WTC11 (cell line): ENCODE measurements at regions not wholly inside any gene's neighbourhood (a gene's known extent, or its start where the extent isn't known, plus 50 kb on each side); places are given as distances from the start of the nearest gene placed in this dataset.

Experiments
- ATAC-seq: fragments of 200-7000 bp; cut with Tn5 transposase; 2 replicates; pipeline ENCODE4 v1.10.0; 2021; ENCODE audit warnings: mild to moderate bottlenecking, moderate library complexity
- CTCF ChIA-PET: fragments of 300-600 bp; sonication (Branson Sonifier 250); formaldehyde crosslinking; loops from one replicate; lab custom pipeline; 2021; ENCODE audit warnings: antibody characterized with exemption; lab: Charles Lee
- POLR2A ChIA-PET: fragments of 350-600 bp; sonication (Branson Sonifier 250); formaldehyde crosslinking; loops from one replicate; lab custom pipeline; 2021; ENCODE audit warnings: antibody characterized with exemption; lab: Charles Lee
- DNase-seq: peaks from one replicate; pipeline ENCODE4 v3.0.0; 2021; ENCODE audit warnings: low spot score
- H3K27ac Mint-ChIP-seq: 2 replicates; pipeline ENCODE4 v1.8.0; 2021; ENCODE audit warnings: mixed read lengths
- H3K27me3 Mint-ChIP-seq: 2 replicates; pipeline ENCODE4 v1.8.0; 2021; ENCODE audit warnings: low read depth, mild to moderate bottlenecking, moderate library complexity, mixed read lengths
- H3K36me3 Mint-ChIP-seq: 2 replicates; pipeline ENCODE4 v1.8.0; 2021; ENCODE audit warnings: mixed read lengths
- H3K4me1 Mint-ChIP-seq: 2 replicates; pipeline ENCODE4 v1.8.0; 2022; ENCODE audit warnings: mixed read lengths
- H3K4me3 Mint-ChIP-seq: 2 replicates; pipeline ENCODE4 v1.8.0; 2021; ENCODE audit warnings: mild to moderate bottlenecking, moderate library complexity, mixed read lengths
- H3K9me3 Mint-ChIP-seq: 2 replicates; pipeline ENCODE4 v1.8.0; 2021; ENCODE audit warnings: mixed read lengths
- AFF4 ChIP-seq: sonication (generic); formaldehyde crosslinking; IDR thresholded peaks from 2 replicates; pipeline ENCODE4 v1.8.1; 2023; ENCODE audit warnings: mild to moderate bottlenecking, missing genetic modification reagents, borderline replicate concordance
- CBFB ChIP-seq: sonication (generic); formaldehyde crosslinking; IDR thresholded peaks from 2 replicates; pipeline ENCODE4 v1.8.1; 2022; ENCODE audit warnings: mild to moderate bottlenecking, low read depth, missing genetic modification reagents
- CREM ChIP-seq: sonication (generic); formaldehyde crosslinking; IDR thresholded peaks from 2 replicates; pipeline ENCODE4 v1.8.1; 2022; ENCODE audit warnings: mild to moderate bottlenecking, missing genetic modification reagents, moderate library complexity
- ERG ChIP-seq: fragments of 250-450 bp; sonication (Bioruptor Pico); IDR thresholded peaks from 2 replicates; pipeline ENCODE4 v1.8.0; 2021; ENCODE audit warnings: mild to moderate bottlenecking
- FOXJ3 ChIP-seq: sonication (generic); formaldehyde crosslinking; IDR thresholded peaks from 2 replicates; pipeline ENCODE4 v1.9.0; 2021; ENCODE audit warnings: missing genetic modification reagents, mild to moderate bottlenecking, borderline replicate concordance
- FOXP1 ChIP-seq: sonication (generic); formaldehyde crosslinking; IDR thresholded peaks from 2 replicates; pipeline ENCODE4 v1.8.0; 2022; ENCODE audit warnings: missing genetic modification reagents, mild to moderate bottlenecking, moderate library complexity, borderline replicate concordance
- GRHL2 ChIP-seq: fragments of 250-450 bp; sonication (Bioruptor Pico); IDR thresholded peaks from 2 replicates; pipeline ENCODE4 v1.8.0; 2022; ENCODE audit warnings: mild to moderate bottlenecking, moderate library complexity; ENCODE audit not compliant: insufficient replicate concordance, severe bottlenecking
- IRF1 ChIP-seq: sonication (generic); formaldehyde crosslinking; IDR thresholded peaks from 2 replicates; pipeline ENCODE4 v1.8.0; 2023; ENCODE audit warnings: missing genetic modification reagents
- IRF2 ChIP-seq: sonication (generic); formaldehyde crosslinking; IDR thresholded peaks from 2 replicates; pipeline ENCODE4 v1.8.0; 2022; ENCODE audit warnings: low read depth, missing genetic modification reagents, borderline replicate concordance
- MAX ChIP-seq: sonication (generic); formaldehyde crosslinking; IDR thresholded peaks from 2 replicates; pipeline ENCODE4 v1.8.0; 2022; ENCODE audit warnings: mild to moderate bottlenecking, missing genetic modification reagents
- NFE2L1 ChIP-seq: sonication (generic); formaldehyde crosslinking; IDR thresholded peaks from 2 replicates; pipeline ENCODE4 v1.8.1; 2023; ENCODE audit warnings: missing genetic modification reagents
- PRDM15 ChIP-seq: sonication (generic); formaldehyde crosslinking; IDR thresholded peaks from 2 replicates; pipeline ENCODE4 v1.8.0; 2022; ENCODE audit warnings: missing genetic modification reagents
- PRRX2 ChIP-seq: fragments of 250-450 bp; sonication (Bioruptor Pico); IDR thresholded peaks from 2 replicates; pipeline ENCODE4 v1.8.0; 2021; ENCODE audit warnings: mild to moderate bottlenecking
- TCF7 ChIP-seq: sonication (generic); formaldehyde crosslinking; IDR thresholded peaks from 2 replicates; pipeline ENCODE4 v1.8.0; 2022; ENCODE audit warnings: mild to moderate bottlenecking, low read depth, missing genetic modification reagents, moderate library complexity
- TEAD1 ChIP-seq: sonication (generic); formaldehyde crosslinking; IDR thresholded peaks from 2 replicates; pipeline ENCODE4 v1.8.0; 2022; ENCODE audit warnings: mild to moderate bottlenecking, missing genetic modification reagents
- USF2 ChIP-seq: sonication (generic); formaldehyde crosslinking; IDR thresholded peaks from 2 replicates; pipeline ENCODE4 v1.8.1; 2023; ENCODE audit warnings: mild to moderate bottlenecking, missing genetic modification reagents, moderate library complexity
- TF ChIP-seq, protein P1 (sequence below): sonication (generic); formaldehyde crosslinking; IDR thresholded peaks from 2 replicates; pipeline ENCODE4 v1.8.1; 2023; ENCODE audit warnings: mild to moderate bottlenecking, missing genetic modification reagents
- TF ChIP-seq, protein P2 (sequence below): sonication (generic); formaldehyde crosslinking; IDR thresholded peaks from 2 replicates; pipeline ENCODE4 v1.8.0; 2022; ENCODE audit warnings: mild to moderate bottlenecking, missing genetic modification reagents

DNA sequence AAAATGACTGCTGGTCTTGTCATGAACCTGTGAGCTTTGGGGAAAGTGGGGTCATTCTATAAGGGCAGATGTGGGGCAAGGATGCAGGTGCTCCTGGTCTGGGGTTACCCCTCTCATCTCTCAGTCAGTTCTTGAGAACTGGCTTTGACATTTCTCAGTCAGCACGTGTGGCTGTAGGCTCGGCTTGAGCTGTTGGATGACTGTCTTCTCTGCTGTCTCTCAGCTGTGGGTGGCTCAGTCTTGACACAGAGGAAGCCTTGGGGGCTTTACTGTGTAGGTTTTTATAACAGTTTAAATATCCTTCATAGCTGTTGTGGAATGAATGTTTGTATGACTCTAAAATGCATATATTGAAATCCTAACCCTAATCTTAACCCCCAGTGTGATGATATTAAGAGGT lies 296.4 kb upstream of the CELF4 start (continued):
- TF ChIP-seq, protein P1, sequence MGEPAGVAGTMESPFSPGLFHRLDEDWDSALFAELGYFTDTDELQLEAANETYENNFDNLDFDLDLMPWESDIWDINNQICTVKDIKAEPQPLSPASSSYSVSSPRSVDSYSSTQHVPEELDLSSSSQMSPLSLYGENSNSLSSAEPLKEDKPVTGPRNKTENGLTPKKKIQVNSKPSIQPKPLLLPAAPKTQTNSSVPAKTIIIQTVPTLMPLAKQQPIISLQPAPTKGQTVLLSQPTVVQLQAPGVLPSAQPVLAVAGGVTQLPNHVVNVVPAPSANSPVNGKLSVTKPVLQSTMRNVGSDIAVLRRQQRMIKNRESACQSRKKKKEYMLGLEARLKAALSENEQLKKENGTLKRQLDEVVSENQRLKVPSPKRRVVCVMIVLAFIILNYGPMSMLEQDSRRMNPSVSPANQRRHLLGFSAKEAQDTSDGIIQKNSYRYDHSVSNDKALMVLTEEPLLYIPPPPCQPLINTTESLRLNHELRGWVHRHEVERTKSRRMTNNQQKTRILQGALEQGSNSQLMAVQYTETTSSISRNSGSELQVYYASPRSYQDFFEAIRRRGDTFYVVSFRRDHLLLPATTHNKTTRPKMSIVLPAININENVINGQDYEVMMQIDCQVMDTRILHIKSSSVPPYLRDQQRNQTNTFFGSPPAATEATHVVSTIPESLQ = no peak
- TF ChIP-seq MAX (CRISPR knock-in tag) (no peak), CREM (CRISPR knock-in tag) (no peak), TEAD1 (CRISPR knock-in tag) (no peak)
- TF ChIP-seq, protein P2, sequence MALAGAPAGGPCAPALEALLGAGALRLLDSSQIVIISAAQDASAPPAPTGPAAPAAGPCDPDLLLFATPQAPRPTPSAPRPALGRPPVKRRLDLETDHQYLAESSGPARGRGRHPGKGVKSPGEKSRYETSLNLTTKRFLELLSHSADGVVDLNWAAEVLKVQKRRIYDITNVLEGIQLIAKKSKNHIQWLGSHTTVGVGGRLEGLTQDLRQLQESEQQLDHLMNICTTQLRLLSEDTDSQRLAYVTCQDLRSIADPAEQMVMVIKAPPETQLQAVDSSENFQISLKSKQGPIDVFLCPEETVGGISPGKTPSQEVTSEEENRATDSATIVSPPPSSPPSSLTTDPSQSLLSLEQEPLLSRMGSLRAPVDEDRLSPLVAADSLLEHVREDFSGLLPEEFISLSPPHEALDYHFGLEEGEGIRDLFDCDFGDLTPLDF (CRISPR knock-in tag) = no peak
- TF ChIP-seq, all 79 proteins: peak for 0

DNA sequence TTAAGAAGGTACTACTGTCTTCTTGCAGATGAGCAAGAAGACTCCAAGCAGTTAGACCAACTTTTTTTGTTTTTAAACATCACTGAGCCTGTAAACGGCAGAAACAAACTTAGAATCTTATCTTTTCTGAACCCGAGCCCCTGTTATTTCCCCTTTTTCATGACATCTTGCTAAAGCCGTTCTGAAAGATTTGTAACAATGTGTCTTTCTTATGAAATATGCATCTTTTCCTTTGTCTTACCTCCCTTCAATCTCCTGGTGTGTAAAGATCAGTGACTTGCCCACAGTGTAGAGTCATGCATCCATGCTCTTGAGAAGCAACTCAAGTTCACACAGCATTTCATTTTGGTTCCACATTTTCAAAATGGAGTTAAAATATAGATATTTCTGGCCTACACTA lies 288.8 kb upstream of the CELF4 start:
- no peak overlapping the region for H3K27ac Mint-ChIP-seq
- ATAC-seq (no peak), DNase-seq (no peak)
- peaks cover 4% of the 10 kb centered on the region for H3K4me1 Mint-ChIP-seq
- ChIA-PET CTCF (no interaction called here), POLR2A (no interaction called here)
- no peak for TF ChIP-seq TCF7 (CRISPR knock-in tag)
- no peak for TF ChIP-seq IRF1 (CRISPR knock-in tag)
- no peak for TF ChIP-seq IRF2 (CRISPR knock-in tag)
- TF ChIP-seq ERG (CRISPR knock-in tag) = no peak
- no peak for TF ChIP-seq CBFB (CRISPR knock-in tag)
- no peak for TF ChIP-seq USF2 (CRISPR knock-in tag)
- TF ChIP-seq AFF4 (CRISPR knock-in tag) = no peak
- H3K27me3 Mint-ChIP-seq = no peaks in the 10 kb centered on the region; the same call in none of the 2 replicates
- no peaks in the 10 kb centered on the region for H3K36me3 Mint-ChIP-seq
- H3K9me3 Mint-ChIP-seq = peaks cover 22% of the 10 kb centered on the region
- no peak overlapping the region for H3K4me3 Mint-ChIP-seq

GRCh38 chr18:37853706-37854105 lies 288.1 kb upstream of the CELF4 start:
- POLR2A ChIA-PET = no interaction called here
- Mint-ChIP-seq H3K27ac (no peak overlapping the region), H3K27me3 (no peaks in the 10 kb centered on the region; the same call in 1 of the 2 replicates), H3K4me1 (peaks cover 4% of the 10 kb centered on the region), H3K36me3 (no peaks in the 10 kb centered on the region), H3K4me3 (no peak overlapping the region), H3K9me3 (peaks cover 25% of the 10 kb centered on the region)
- DNase-seq (no peak), ATAC-seq (no peak)
- CTCF ChIA-PET = no interaction called here
- no peak for TF ChIP-seq FOXP1 (CRISPR knock-in tag)
- no peak for TF ChIP-seq FOXJ3 (CRISPR knock-in tag)
- TF ChIP-seq USF2 (CRISPR knock-in tag) = no peak
- TF ChIP-seq NFE2L1 (CRISPR knock-in tag) = no peak
- TF ChIP-seq IRF2 (CRISPR knock-in tag) = no peak
- TF ChIP-seq GRHL2 (CRISPR knock-in tag) = no peak
- no peak for TF ChIP-seq PRRX2 (CRISPR knock-in tag)
- no peak for TF ChIP-seq PRDM15 (CRISPR knock-in tag)
